ENCODE measurements at regions not wholly inside any gene's neighbourhood (a gene's known extent, or its start where the extent isn't known, plus 50 kb on each side); places are given as distances from the start of the nearest gene placed in this dataset.
"Not testable (repeated sequence)": the region's sequence is repeated elsewhere in the genome, so short reads cannot be mapped to it uniquely, and the experiment has no call there.

DNA sequence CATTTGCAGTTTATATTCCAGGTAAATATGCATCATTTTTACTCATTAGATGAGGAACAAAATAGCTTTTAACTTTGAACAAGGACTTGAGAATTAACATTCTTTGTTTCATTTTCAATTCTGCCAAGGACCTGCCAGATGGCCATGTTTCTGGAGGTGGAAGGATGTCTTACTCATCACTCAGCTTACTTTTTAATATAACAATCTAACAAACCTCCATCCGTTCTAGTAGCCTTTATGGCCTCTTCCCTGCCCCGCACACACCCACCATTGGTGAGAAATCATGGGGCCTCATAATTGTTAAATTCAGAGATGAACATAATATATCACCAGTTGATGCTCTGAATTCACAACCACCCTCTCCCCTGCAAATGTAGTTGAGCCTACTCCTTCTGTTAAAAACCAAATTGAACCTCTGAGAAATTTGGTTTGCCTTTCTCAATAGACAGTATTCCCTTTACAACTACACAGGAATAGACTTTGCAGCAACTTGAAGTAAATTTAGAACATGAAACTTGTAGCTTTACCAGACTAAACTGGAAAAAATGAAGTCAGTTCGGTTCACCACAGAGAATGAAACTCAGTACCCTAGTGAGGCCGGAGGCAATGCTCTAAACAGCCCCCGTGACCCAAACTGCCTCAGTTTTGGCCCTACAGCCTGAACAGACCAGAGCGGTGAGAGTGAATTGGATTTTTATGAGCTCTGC, 50.1 kb upstream of the ACSL4 start:
- DNase-seq (ENCODE audit: low read depth), result no peak

DNA sequence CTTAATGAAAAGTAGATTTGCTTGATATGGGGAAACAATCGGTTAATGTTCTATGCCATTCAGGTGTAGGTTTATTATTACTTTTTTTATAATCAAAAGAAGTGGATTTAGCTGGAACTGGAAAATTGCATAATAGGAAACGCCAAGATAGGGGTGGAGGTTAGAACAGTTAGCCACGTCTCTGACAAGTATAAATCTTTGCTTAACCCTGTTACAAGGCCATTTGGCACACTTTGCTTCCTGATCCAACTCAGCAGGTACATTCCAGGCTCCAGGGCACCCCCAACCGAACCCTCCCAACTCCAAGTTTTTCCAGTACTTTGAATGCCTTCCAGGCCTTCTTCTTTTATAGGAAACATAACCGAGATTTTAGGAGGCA, 50.6 kb upstream of the ACSL4 start:
- no peak for DNase-seq (ENCODE audit: low read depth)

DNA sequence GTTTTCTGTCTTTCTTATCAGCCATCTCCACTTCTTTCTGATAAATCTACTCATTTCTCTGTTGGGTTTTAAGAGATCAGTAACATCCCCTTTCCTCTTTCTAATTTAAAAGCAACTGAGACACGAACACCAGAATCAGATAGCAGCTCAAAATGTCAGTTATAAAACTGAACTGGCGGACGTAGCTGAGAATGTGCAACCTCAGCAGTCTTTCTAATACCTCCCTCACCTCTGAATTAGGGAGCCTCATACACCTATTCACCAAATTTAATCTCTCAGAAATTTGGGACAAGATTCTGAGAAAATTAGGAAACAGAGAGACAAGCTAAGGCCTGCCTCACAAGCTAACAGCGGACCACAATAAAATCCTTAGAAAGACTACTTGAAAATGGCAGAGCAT, 52.0 kb upstream of the ACSL4 start:
- no peak for DNase-seq (ENCODE audit: low read depth)

DNA sequence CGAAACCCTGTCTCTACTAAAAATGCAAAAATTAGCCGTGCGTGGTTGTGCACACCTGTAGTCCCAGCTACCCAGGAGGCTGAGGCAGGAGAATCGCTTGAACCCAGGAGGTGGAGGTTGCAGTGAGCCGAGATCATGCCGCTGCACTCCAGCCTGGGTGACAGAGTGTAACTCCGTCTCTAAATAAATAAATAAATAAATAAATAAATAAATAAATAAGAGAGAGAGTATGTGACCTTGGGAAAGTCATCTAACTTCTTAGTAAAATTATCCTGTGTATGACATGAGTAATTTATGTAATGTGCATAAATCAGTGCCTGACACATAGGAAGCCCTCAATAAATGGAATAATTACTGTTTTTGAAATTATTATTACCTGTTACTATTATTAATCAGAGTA, 57.5 kb upstream of the ACSL4 start:
- DNase-seq (ENCODE audit: low read depth), result not testable (repeated sequence)

DNA sequence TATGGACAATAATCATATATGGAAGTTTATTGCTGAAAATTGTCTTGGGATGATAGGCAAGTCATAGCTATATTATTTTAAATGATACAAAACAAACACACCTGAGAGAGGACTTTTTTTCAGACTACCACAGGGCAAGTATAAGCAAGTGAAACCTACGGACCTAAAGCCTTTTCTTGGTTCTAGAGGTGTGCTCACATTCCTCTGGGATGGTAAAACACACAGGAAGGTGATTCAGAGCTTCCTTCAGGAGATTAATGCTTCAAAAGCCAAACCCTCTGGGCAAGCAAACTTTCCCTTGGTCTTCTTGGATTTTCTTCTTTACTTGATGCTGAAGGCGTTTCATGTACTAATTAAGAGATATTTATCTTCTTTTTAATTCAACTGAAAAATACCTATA, 60.1 kb upstream of the ACSL4 start:
- no peak for DNase-seq (ENCODE audit: low read depth)

DNA sequence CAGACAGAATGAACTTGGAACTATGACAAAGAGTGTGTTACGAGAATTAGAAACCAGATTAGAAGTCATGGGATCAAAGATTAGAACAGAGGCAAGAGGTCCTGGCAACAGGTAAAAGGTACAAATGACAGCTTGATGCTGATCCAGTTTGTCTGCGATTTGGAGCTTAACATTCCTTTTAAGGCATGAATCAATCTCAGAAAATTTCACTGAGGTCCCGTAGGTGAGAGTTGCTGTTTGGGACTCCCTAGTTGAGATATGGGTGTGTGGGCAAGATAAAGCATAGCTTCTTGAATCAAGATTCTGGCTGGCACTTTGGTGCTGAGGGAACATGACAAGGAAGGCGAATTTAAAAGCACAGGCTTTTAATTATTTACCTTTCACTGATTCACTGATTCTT, 62.6 kb upstream of the ACSL4 start:
- DNase-seq (ENCODE audit: low read depth), result no peak

DNA sequence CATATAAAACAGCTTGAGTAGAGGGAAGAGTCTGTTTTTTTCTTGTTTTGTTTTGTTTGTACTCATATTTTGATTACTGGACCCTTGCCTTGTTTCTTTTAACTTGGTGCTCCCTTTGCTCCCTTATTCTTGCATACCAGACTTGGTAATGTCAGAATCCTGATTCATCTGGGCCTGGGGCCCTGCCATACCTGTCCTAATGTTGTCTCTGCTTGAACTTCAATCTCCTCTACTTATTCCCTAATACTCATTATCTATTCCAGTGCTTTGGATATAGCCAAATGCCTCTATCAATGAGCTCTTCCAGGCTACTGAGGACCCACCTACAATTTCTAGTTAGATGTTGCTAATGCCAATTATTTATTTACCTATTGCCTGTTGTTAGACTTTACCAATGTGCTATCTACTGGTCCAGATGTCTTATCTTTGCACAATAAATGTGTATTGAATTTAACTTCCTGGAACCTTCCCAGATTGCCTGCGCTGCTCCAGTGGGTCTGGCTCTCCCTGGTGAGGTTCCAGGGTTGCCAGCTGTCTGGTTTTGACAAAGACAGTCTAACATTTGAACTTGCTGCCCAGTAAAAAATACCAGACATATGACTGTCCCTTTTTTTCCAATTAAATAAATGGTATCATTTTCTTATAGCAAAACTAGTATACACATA, 64.4 kb upstream of the ACSL4 start:
- peak; percentile 68 for DNase-seq (ENCODE audit: low read depth)

DNA sequence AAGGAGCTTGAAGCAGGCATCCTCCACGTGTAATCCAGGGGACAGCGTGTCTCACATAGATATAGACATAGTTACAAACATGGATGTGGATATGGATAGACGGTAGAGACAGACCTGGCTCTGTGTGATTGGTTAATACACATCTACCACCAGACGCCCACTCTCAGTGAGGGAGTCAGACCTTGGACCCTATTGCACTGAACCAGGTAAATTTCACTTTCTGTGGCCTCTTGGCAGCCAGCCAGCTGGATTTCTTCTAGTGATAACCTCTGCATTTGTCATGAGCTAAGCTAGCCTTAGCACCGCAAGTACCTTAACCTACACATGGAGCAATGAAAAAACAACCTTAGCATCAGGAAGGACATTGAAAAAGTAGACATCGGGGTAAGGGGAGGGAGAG, 79.2 kb upstream of the ACSL4 start:
- no peak for DNase-seq (ENCODE audit: low read depth)

DNA sequence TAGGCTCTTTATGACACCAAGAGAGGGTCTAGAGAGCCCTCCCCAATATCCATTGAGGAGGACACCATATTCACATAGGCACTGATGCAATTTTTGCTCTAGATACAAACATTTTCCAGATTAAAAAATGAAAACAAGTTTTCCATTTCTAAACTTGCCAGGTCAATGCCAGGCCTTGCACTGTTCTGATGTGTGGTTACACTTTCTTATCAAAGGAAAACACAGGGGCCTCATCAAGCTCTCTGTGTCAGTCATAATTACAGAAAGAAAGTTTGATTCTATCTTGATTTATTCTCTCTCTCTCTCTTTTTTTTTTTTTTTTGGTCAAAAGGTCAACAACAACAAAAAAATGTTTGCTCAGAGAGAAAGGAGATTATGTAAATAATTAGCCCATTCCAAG, 80.2 kb upstream of the ACSL4 start:
- no peak for DNase-seq (ENCODE audit: low read depth)

DNA sequence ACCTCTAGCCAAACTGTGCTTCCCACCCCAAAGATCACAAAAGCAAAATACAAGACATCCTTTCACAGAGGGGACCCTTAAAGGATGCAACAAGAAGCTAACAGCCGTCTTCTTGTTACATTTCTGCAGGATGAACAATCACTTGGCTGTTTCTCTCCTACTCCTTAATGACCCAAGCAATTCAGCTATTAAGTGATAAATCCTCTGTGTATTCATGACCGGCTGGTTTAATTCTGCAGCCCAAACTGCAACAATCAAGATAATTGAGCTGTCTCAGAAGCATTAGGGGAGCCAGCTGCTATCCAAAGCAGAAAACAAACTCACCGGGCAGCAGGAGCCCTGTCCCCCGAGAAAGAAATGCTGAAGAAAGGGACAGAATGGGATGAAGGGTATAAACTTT, 85.9 kb upstream of the ACSL4 start:
- no peak for DNase-seq (ENCODE audit: low read depth)

DNA sequence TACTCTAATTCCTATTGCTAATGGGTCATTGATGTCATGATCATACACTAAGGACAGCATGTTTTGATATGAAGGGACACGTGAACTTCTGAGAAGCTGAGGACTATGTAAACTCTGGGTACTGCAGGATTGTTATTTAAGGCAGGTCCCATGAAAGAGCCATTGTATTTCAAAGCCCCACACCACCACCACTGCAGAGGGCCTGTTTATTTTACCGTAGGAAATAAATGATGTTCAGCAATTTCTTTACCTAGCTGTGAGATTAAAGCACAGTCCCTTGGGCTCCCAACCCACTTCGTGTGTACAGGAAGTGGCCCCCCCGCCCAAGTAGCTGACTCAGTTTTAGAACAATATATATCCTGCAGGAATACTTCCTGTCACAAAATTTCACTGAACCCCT, 89.8 kb upstream of the ACSL4 start:
- no peak for DNase-seq (ENCODE audit: low read depth)

DNA sequence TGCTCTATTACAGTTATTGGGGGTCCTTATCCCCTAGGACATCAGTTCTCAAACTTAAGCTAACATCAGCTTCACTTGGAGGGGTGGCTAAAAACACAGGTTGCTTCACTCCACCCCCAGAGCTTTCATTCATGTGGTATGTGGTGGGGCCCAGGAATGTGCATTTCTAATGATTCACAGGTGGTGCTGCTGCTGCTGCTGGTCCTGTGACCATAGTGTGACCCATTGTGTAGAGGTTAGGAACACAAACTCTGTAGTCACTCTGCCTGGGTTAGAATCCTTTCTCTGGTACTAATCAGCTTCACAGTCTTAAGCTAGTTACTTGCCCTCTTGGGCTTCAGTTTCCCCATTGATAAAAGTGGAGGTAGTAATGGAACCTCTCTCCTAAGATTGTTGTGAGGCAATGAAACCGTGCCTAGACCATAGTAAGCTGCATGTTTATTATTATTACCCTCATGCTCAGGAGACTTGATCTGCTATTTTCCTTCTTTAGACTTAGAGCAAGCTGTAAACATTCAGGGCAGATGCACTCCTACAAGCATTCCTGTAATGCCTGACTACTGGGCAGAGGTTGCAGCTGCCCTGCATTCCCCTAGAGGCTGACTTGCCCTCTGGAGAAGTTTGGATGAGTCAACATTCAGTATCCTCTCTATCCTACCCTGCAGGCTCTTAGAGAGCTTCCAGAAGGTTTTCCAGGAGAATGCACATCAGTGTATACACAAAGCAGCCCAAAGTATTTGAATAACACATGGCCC, 94.1 kb upstream of the ACSL4 start:
- peak; percentile 92 for DNase-seq (ENCODE audit: low read depth)

DNA sequence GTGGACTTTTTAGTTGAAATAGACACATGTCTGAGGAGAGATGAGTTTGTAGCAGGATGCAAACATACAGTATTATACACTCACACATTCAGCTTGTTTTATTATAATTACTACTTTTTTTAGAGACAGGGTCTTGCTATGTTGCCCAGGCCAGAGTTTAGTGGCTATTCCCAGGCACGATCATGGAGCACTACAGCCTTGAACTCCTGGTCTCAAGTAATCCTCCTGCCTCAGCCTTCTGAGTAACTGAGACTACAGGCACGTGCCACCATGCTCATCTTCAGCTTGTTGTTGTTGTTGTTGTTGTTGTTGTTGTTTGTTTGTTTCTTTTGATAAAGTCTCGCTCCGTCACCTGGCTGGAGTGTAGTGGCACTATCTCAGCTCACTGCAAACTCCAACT, 94.7 kb upstream of the ACSL4 start:
- no peak for DNase-seq (ENCODE audit: low read depth)

DNA sequence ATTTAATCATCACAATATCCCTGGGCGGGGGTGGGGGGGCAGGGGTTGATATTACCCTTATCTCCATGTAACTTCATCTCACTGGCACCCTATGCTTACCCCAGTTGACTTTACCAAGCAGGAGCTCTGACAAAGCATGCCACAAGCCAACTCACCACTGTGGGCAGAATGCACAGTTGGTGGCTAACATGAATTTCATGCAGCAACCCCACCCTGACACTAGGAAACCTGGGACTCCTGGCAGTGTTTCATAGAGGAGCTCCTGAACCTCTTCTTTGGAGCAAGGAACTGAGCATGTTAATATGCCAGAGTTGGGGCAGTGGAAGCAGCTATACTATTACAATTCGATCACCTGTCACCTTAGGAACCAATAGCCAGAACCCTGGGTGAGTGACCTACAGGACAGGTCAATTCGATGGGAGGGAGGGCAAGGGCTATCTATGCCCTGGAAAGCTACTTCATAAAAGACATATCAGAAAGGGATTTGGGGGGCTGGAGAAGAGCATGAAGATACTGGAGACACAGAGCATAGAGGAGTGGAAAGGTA, 97.2 kb upstream of the ACSL4 start:
- no peak for DNase-seq (ENCODE audit: low read depth)

DNA sequence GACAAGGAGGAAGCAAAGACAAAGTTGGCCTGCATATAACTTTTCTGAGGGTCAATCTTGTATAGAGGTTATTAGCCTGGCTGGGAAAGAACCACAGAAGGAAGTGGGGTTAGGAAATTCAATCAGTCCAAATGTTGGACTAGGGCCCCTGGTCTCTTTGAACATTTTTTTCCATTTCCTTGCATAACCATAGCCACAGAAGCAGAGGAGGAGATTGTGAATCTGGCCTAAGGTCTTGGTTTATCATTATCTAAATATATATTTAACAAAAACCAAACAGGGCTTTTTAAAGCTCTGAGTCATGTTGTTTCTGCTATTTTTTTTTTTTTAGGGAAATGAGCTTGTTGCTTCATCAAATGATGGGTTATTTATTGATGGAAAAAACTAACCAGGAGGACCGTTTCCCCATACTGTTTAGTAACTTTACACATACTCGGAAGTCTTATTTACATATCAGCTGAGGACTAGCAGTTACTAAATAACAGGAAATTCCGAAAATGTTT, 97.7 kb upstream of the ACSL4 start:
- peak; percentile 83 for DNase-seq (ENCODE audit: low read depth)

DNA sequence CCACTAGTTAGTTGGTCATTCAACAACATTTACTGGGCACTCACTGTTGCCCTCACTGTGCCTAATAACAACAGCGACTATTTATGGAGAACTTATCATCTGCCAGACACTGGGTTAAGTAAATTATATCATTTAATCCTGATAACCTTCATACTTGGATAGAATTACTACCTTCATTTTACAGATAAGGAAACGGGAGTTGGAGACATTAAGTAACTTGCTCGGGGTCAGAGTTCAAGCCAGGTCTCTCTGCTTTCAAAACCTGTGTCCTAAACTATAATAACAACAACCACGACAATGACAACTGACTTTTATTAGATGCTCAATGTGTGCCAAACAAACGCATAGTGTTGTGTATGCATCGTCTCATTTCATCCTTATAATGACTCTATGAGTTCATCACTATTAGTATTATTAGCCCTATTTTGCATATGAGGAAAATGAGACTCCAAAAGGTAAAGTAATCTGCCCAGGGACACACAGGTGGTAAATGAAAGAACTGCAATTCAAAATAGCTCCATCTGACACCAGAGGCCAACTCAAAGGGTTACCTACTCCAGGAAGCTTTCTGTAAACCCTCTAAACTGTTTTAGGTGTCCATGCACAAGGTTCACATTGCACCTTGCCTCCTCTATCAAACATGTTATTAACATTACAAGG, 98.4 kb upstream of the ACSL4 start:
- DNase-seq (ENCODE audit: low read depth), result no peak

DNA sequence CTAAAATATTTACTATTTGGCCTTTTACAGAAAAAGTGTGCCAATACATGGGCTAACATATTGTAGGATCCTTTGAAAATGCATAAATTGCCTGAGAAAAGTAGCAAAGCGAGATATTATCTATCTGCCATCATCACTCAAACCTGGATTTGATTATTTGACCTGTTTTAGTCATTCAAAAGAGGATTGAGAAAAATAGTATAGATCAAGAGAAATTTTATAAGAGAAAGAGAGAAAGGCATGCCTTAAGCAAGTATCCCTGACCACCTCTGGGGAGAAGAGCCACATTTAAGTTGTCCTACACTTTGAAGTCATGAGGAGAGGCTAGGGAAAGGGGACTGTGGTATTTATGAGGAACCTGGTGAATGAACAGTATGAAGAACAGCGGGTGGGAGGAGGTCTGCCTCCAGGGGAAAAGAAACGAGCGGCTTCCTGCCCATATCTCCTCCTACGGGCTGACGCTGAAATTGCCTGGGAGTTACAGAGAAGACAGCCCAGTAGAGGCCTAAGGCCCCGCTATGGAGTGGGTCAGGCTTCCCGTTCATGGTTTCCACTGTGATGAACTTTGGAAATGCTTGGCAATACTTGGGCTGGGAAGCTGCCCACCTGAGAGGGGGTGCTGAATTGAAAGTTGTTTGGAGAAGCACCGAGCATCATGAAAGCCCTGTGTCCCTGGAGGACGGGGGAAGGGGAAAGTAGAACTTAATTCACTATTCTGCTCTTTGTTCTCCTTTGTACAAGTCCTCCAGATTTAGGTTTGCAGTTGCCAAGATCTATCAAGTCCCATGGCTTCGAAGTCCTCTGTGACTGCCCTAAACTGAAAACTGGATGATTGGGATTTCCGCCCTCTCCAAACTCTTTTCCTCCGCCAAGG, 106.9 kb upstream of the ACSL4 start:
- peak; percentile 16 for DNase-seq (ENCODE audit: low read depth)

DNA sequence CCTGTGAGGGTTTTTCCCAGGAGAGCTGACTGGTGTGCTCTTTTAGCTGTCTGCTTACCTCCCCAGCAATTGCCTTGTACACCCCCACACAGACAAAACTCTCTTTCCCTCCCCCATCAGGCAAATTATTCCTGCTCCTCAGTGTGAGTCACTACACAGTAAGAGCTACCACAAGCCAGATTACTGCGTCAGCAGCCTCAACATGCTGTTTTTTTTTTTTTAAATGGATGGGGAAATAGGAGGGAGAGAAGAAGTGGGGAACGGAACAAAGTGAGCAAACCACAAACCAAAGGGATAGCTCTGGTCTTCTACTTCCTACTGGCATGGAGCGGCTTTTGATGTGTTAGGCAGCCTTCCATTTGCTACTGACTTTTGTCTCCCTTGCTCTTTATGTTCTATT, 107.5 kb upstream of the ACSL4 start:
- DNase-seq (ENCODE audit: low read depth), result peak; percentile 87

DNA sequence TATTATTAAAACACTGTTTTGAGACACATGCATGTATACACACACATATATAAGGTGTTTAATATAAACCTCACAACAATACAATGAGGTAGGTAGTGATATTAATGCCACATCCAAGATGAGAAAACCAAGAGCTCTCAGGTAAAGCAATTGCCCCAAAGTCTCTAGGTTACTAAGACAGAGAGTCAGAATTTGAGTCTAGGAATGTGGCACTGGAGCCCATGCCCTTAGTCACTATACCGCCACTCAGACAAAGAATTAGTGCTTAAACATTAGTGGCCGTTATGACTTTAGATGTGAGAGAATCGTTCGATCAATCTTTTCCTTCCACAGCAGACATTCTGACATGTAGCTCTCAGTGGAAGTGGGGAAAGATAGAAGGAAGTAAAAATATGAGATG, 108.2 kb upstream of the ACSL4 start:
- no peak for DNase-seq (ENCODE audit: low read depth)

DNA sequence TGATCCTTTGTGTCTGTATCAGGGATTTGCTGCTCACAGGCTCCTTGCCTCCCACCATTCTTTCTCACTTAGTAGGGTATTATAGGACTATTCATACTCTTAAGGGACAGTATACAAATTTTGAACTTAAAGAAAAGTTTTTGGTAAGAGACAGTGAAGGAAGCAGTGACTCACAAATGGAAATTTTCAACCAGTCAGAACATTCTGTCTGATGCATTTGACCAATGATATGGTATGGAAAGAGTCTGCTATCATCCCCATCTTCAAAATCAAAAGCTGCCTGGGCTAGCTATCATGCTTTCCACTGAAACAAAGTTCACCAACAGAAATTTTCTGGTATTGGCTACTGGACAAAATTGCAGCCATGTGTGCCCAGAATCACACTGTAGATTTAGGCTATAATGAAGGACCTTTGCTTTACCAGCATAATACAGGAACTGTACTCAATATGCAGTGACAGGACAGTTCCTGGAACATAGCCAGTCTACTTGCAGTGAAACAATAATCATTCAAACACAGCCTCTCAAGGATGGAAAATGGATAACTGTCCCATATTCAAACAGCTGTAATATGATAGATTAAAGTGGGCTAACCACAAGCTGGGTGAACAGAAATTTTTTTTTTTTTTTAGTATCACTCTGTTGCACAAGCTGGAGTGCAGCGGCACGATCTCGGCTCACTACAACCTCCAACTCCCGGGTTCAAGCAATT, 109.0 kb upstream of the ACSL4 start:
- no peak for DNase-seq (ENCODE audit: low read depth)

DNA sequence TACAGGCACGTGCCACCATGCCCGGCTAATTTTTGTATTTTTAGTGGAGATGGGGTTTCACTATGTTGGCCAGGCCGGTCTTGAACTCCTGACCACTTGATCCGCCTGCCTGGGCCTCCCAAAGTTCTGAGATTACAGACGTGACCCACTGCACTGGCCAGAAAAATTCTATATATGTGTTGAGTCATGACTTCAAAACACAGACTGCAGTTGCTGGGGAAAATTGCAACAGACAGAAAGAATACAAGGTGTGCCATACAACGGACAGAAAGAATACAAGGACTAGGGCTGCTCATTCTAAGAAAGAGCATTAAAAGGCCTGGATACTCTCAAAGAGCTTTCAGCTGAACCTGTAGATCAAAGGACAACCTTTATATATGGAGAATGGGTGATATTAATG, 109.6 kb upstream of the ACSL4 start:
- DNase-seq (ENCODE audit: low read depth), result no peak

Measured in fibroblast of gingiva (primary cell).